ENCODE measurements at regions not wholly inside any gene's neighbourhood (a gene's known extent, or its start where the extent isn't known, plus 50 kb on each side); places are given as distances from the start of the nearest gene placed in this dataset.

GRCh38 chr5:19301271-19301670 lies 686.7 kb downstream of the CDH18 start (continued):
- TF ChIP-seq BRCA1 (IDR thresholded peaks at IDR 0.05; ENCODE audit: low read depth, low read length) (no peak), EGR1 (IDR thresholded peaks at IDR 0.05; ENCODE audit: borderline replicate concordance, low read depth, low read length) (no peak), TCF12 (IDR thresholded peaks at IDR 0.05; ENCODE audit: low read depth, low read length) (no peak), SP4 (IDR thresholded peaks at IDR 0.05; ENCODE audit: low read length) (no peak)

All from H1 (cell line).